ENCODE measurements at regions not wholly inside any gene's neighbourhood (a gene's known extent, or its start where the extent isn't known, plus 50 kb on each side); places are given as distances from the start of the nearest gene placed in this dataset.

DNA sequence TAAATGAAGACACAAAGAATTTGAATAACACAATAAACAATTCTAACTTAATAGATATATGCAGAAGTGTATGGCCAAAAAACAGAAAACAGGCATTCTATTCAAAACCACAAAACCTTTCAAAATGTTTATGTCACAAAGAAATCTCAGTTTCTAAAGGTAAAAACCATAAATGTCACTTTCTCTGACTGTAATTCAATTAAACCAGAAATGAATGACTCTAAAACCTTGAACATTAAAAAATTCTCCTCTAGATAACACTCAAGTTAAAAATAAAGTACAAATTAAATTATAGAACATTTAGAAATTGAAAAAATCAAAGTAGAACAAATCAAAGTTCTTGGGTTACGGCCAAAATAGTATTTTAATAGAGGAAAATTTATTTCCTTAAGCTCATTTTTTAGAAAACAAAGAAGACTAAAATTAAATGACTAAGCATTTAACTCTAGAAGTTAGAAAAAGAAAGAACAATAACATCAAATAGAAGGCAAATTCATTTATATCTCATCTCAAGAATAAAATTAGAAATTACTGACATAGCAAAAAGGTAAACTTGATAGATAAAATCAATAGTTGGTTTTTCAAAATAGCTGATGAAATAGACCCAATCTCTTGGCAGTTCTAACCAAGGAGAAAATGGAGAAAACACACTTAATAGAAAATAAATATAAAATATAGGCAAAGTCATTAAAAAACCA lies 198.8 kb downstream of the TEX36 start:
- TF ChIP-seq POLR2A (IDR thresholded peaks at IDR 0.05; ENCODE audit: low read length) (no peak), GATA1 (IDR thresholded peaks at IDR 0.05; ENCODE audit: low read depth, low read length) (no peak)

Data from erythroblast (primary cell).